Thyroid gland (tissue), 4 donors: ENCODE measurements at regions not wholly inside any gene's neighbourhood (a gene's known extent, or its start where the extent isn't known, plus 50 kb on each side); places are given as distances from the start of the nearest gene placed in this dataset.

ENCODE experiments used
- POLR2A ChIP-seq, 2 donors: fragments of 450-650 bp; IDR thresholded peaks; one replicate each; pipeline ENCODE4 v1.6.1; 2017; ENCODE audit warnings: antibody characterized with exemption in 2 of 2, mild to moderate bottlenecking in 2 of 2, moderate library complexity in 1 of 2
- TF ChIP-seq, protein P1 (sequence below), 6 experiments: fragments of 200-600 bp in 3 of 6; fragments of 450-650 bp in 3 of 6; sonication (generic) in 3 of 6; IDR thresholded peaks; one replicate each; pipeline ENCODE4 v1.5.1; 2016 to 2019; ENCODE audit warnings: antibody characterized with exemption in 6 of 6, mild to moderate bottlenecking in 2 of 6, inconsistent platforms in 1 of 6, moderate library complexity in 1 of 6

DNA sequence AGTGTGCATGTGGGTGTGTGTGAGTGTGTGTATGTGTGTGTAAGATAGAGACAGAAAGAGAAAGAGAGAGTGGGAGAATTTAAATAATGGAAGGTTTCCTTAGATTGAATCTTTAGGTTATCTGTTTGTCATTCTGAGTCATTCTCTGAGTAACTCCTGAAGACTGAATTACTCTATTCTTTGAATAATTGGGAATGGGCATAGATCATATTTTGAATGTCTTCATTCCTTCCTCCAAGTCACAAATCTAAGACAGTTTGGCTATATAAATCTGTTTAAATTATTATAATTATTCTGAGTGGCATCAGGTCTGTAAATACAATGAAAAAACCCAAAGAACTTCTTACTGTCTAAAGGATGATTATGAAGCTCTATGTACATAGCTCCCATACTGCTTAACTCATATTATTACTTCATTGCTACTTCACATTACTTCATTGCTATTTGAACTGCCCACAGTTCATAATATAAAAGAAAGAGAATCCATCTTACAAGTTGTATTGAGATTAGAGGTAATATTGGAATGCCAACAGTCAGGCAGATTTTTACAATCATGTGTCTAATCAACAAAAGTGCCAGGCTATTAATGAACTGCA is 346.6 kb upstream of the CCDC179 start:
- TF ChIP-seq, protein P1, sequence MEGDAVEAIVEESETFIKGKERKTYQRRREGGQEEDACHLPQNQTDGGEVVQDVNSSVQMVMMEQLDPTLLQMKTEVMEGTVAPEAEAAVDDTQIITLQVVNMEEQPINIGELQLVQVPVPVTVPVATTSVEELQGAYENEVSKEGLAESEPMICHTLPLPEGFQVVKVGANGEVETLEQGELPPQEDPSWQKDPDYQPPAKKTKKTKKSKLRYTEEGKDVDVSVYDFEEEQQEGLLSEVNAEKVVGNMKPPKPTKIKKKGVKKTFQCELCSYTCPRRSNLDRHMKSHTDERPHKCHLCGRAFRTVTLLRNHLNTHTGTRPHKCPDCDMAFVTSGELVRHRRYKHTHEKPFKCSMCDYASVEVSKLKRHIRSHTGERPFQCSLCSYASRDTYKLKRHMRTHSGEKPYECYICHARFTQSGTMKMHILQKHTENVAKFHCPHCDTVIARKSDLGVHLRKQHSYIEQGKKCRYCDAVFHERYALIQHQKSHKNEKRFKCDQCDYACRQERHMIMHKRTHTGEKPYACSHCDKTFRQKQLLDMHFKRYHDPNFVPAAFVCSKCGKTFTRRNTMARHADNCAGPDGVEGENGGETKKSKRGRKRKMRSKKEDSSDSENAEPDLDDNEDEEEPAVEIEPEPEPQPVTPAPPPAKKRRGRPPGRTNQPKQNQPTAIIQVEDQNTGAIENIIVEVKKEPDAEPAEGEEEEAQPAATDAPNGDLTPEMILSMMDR (IDR thresholded peaks at IDR 0.05): no peak
- no peak for TF ChIP-seq POLR2A (IDR thresholded peaks at IDR 0.05)
